ENCODE measurements at regions not wholly inside any gene's neighbourhood (a gene's known extent, or its start where the extent isn't known, plus 50 kb on each side); places are given as distances from the start of the nearest gene placed in this dataset.

- DNase-seq (ENCODE audit: low read depth), result no peak
These were observed 1006.6 kb downstream of the NAALADL2 start for GRCh38 chr3:175865724-175866123.

- no peak for DNase-seq (ENCODE audit: low read depth)
These were observed 1002.8 kb downstream of the NAALADL2 start for GRCh38 chr3:175861916-175862315.

All from iris pigment epithelial cell (primary cell).